ENCODE measurements at regions not wholly inside any gene's neighbourhood (a gene's known extent, or its start where the extent isn't known, plus 50 kb on each side); places are given as distances from the start of the nearest gene placed in this dataset.
"Not testable (repeated sequence)": the region's sequence is repeated elsewhere in the genome, so short reads cannot be mapped to it uniquely, and the experiment has no call there.

DNA sequence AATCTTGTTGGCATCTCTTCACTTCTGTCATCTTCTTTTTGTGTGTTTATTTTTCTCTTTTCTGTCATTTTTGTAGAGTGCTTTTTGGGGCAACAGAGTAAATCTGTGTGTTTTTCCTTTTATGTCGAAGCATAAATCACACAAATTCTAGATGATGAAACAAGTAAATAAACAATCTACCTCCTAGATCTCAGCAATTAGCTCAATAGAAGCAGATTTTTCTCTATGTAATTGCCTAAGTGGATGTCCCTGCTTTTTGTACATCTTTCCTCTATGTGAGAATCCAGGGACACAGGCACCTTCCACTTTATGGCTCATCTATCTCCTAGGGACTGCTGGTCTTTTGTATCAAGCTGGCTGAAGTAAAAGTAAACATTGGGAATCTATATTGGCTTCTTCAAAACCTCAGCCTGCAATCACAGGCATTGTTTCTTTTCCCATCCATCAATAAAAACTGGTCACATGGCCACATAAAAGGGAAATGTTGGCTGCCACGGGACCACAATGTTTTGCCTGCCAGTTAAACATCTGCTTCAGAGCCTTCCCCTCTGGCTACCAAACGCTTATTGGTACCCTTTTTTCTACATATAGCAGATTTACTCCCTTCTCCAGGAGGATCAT lies 323.8 kb downstream of the LMO7 start:
- H3K27ac ChIP-seq = no peak overlapping the region
- TF ChIP-seq, protein P1, sequence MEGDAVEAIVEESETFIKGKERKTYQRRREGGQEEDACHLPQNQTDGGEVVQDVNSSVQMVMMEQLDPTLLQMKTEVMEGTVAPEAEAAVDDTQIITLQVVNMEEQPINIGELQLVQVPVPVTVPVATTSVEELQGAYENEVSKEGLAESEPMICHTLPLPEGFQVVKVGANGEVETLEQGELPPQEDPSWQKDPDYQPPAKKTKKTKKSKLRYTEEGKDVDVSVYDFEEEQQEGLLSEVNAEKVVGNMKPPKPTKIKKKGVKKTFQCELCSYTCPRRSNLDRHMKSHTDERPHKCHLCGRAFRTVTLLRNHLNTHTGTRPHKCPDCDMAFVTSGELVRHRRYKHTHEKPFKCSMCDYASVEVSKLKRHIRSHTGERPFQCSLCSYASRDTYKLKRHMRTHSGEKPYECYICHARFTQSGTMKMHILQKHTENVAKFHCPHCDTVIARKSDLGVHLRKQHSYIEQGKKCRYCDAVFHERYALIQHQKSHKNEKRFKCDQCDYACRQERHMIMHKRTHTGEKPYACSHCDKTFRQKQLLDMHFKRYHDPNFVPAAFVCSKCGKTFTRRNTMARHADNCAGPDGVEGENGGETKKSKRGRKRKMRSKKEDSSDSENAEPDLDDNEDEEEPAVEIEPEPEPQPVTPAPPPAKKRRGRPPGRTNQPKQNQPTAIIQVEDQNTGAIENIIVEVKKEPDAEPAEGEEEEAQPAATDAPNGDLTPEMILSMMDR (conservative IDR thresholded peaks at IDR 0.05) = no peak

GRCh38 chr13:75953589-75953988 lies 317.5 kb downstream of the LMO7 start:
- not testable (repeated sequence) for H3K27ac ChIP-seq

- TF ChIP-seq, protein P1 (conservative IDR thresholded peaks at IDR 0.05) = no peak
- no peak overlapping the region for H3K27ac ChIP-seq
Measured at GRCh38 chr13:75947448-75947847, 311.3 kb downstream of the LMO7 start.

- H3K27ac ChIP-seq = no peak overlapping the region
- TF ChIP-seq, protein P1 (conservative IDR thresholded peaks at IDR 0.05) = no peak
Measured at GRCh38 chr13:75946536-75947284, 310.6 kb downstream of the LMO7 start.

- no peak overlapping the region for H3K27ac ChIP-seq
- TF ChIP-seq, protein P1 (conservative IDR thresholded peaks at IDR 0.05) = no peak
Measured at GRCh38 chr13:75945841-75946482, 309.8 kb downstream of the LMO7 start.

GRCh38 chr13:75938811-75939560 lies 302.9 kb downstream of the LMO7 start:
- TF ChIP-seq, protein P1 (conservative IDR thresholded peaks at IDR 0.05) = no peak
- H3K27ac ChIP-seq = no peak overlapping the region

- TF ChIP-seq, protein P1 (conservative IDR thresholded peaks at IDR 0.05) = no peak
Measured at GRCh38 chr13:75936791-75937190, 300.7 kb downstream of the LMO7 start.

More at GRCh38 chr13:75936791-75937190, 300.7 kb downstream of the LMO7 start:
- no peak overlapping the region for H3K27ac ChIP-seq

Measured in VCaP (cell line).